ENCODE measurements at regions not wholly inside any gene's neighbourhood (a gene's known extent, or its start where the extent isn't known, plus 50 kb on each side); places are given as distances from the start of the nearest gene placed in this dataset.

DNA sequence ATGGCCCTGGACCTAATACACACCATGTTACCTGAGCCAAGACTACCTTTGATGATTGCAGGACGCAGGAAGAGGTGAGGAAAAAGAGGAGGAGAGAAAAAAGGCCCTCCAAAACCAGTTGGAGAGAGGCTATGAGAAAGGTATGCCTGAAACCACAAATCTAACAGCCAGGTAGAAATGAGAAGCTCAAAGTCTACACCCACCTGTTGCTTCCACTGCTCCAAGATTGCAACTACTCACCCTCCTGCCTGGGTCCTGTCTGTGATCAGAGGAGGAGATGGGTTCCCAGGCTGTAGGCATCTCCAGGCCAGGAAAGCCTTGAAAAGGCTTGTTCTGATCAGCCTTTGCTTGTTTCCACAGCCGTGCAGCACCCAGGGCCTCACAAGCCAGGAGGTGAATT, 307.8 kb upstream of the USP24 start:
- no peaks in the 10 kb centered on the region for H3K4me1 Mint-ChIP-seq (ENCODE audit: low read depth, unreplicated experiment)
- peaks cover 5% of the 10 kb centered on the region for H3K36me3 Mint-ChIP-seq (ENCODE audit: unreplicated experiment)
- H3K9me3 Mint-ChIP-seq (ENCODE audit: unreplicated experiment) = peaks cover 3% of the 10 kb centered on the region
- TF ChIP-seq, protein P1, sequence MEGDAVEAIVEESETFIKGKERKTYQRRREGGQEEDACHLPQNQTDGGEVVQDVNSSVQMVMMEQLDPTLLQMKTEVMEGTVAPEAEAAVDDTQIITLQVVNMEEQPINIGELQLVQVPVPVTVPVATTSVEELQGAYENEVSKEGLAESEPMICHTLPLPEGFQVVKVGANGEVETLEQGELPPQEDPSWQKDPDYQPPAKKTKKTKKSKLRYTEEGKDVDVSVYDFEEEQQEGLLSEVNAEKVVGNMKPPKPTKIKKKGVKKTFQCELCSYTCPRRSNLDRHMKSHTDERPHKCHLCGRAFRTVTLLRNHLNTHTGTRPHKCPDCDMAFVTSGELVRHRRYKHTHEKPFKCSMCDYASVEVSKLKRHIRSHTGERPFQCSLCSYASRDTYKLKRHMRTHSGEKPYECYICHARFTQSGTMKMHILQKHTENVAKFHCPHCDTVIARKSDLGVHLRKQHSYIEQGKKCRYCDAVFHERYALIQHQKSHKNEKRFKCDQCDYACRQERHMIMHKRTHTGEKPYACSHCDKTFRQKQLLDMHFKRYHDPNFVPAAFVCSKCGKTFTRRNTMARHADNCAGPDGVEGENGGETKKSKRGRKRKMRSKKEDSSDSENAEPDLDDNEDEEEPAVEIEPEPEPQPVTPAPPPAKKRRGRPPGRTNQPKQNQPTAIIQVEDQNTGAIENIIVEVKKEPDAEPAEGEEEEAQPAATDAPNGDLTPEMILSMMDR (IDR thresholded peaks at IDR 0.05; ENCODE audit: partially characterized antibody, unreplicated experiment) = no peak
- no peak overlapping the region for H3K27ac Mint-ChIP-seq (ENCODE audit: unreplicated experiment)
- no peak for DNase-seq
- no peak overlapping the region for H3K4me3 Mint-ChIP-seq (ENCODE audit: unreplicated experiment)
- peaks cover 2% of the 10 kb centered on the region for H3K27me3 Mint-ChIP-seq (ENCODE audit: unreplicated experiment)

DNA sequence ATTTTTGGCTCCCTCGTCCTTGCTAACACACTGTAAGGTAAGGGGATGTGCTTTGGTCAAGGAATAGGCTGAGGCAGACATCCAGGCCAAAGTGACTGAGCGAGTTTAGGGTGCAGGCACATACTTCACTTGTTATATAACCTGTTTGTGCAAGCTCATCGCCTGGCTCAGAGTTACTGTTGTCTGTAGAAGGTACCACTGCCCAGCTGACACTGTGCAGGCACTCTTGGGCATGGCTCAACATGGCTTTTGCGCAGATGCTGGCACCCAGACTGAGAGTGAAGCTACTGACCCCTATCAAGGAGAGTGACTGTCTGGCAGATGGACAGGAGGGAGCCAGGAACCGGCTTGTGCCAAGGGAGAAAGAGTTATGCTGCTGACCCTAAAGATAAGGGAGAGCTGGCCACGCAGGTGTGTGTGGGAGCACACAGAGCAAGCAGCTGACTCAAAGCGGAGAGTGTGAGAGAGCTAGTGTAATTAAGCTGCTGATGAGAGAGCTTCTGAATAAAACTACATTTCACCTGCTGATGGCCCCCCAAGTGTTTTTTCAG, 307.3 kb upstream of the USP24 start:
- TF ChIP-seq, protein P1 (IDR thresholded peaks at IDR 0.05; ENCODE audit: partially characterized antibody, unreplicated experiment) = no peak
- peaks cover 2% of the 10 kb centered on the region for H3K27me3 Mint-ChIP-seq (ENCODE audit: unreplicated experiment)
- H3K4me3 Mint-ChIP-seq (ENCODE audit: unreplicated experiment) = no peak overlapping the region
- H3K27ac Mint-ChIP-seq (ENCODE audit: unreplicated experiment) = no peak overlapping the region
- DNase-seq = no peak
- H3K9me3 Mint-ChIP-seq (ENCODE audit: unreplicated experiment) = peaks cover 3% of the 10 kb centered on the region
- no peaks in the 10 kb centered on the region for H3K4me1 Mint-ChIP-seq (ENCODE audit: low read depth, unreplicated experiment)
- H3K36me3 Mint-ChIP-seq (ENCODE audit: unreplicated experiment) = peaks cover 7% of the 10 kb centered on the region

DNA sequence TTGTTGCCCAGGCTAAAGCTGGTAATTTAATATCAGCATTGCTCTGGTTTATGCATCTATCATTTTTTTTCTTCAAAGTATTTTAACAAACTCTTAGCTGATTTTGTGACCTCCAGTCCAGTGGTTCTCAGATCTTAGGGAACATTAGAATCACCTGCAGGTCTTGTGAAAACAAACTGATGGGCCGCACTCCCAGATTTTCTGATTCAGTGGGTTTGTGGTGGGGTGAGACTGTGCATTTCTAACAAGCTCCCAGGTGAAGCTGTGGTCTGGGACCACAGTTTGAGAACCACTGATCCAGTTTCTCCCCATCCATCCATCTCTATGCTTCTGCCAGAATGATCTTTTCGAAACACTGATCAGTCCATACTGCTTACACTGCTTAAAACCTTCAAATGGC, 305.7 kb upstream of the USP24 start:
- H3K27ac Mint-ChIP-seq (ENCODE audit: unreplicated experiment) = no peak overlapping the region
- TF ChIP-seq, protein P1 (IDR thresholded peaks at IDR 0.05; ENCODE audit: partially characterized antibody, unreplicated experiment) = no peak
- DNase-seq = no peak
- peaks cover 3% of the 10 kb centered on the region for H3K9me3 Mint-ChIP-seq (ENCODE audit: unreplicated experiment)
- no peak overlapping the region for H3K4me3 Mint-ChIP-seq (ENCODE audit: unreplicated experiment)
- H3K36me3 Mint-ChIP-seq (ENCODE audit: unreplicated experiment) = peaks cover 7% of the 10 kb centered on the region
- H3K4me1 Mint-ChIP-seq (ENCODE audit: low read depth, unreplicated experiment) = no peaks in the 10 kb centered on the region
- H3K27me3 Mint-ChIP-seq (ENCODE audit: unreplicated experiment) = peaks cover 2% of the 10 kb centered on the region

DNA sequence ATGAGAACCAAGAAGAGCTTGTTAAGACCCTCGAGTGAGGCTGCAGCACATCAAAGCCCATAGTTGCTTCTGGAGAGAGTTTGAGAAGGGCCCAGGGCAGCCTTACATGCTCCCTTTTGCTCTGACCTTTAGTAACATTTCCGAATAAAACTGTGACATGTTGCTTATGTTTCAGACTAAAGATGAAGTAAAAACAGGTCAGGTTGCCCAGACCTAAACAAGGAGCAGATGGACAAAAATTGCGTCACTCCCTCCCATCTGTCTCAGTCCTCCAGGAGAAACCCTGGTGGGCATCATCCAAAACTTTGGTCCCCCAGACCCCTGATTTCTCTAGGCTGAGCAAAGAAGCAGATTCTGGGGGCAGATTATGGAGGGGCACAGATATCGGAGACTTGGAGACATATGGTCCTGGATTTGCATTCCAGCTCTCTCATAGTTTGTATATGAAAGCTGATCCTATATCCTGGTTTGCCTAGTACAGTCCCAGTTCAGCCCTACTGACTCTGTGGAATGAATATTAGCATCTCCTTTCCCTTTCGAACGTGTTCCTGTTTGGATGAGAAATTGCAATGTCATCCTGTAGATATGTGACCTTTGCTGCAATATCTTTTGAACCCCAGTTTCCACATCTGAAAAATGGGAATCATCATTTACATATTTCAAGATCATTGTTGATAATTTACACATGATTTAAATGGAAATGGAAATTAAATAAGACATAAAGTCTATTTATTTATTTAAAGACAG, 304.9 kb upstream of the USP24 start:
- Mint-ChIP-seq H3K9me3 (ENCODE audit: unreplicated experiment) (peaks cover 3% of the 10 kb centered on the region), H3K4me3 (ENCODE audit: unreplicated experiment) (no peak overlapping the region), H3K27me3 (ENCODE audit: unreplicated experiment) (peaks cover 2% of the 10 kb centered on the region), H3K4me1 (ENCODE audit: low read depth, unreplicated experiment) (no peaks in the 10 kb centered on the region), H3K27ac (ENCODE audit: unreplicated experiment) (no peak overlapping the region), H3K36me3 (ENCODE audit: unreplicated experiment) (peaks cover 7% of the 10 kb centered on the region)
- DNase-seq = no peak
- TF ChIP-seq, protein P1 (IDR thresholded peaks at IDR 0.05; ENCODE audit: partially characterized antibody, unreplicated experiment) = no peak

DNA sequence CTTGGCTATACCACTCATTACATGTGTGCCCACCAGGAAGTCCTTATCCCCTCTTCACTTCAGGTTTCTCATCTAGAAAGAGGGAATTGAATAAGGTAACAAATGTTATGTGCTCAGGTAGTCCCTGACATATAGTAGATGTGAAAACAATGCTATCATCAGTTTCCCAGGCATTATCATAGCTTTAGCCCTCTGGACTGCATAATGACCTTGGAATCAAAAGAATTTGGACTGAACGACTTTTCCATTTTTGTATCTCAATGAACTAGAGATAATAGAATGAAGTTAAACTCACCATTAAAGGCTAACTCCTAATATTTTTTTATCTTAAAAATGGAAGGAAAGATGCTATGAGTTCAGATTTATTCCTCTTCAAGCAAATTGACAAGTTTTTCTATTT, 304.1 kb upstream of the USP24 start:
- Mint-ChIP-seq H3K36me3 (ENCODE audit: unreplicated experiment) (peaks cover 7% of the 10 kb centered on the region), H3K9me3 (ENCODE audit: unreplicated experiment) (peaks cover 3% of the 10 kb centered on the region), H3K4me3 (ENCODE audit: unreplicated experiment) (no peak overlapping the region), H3K4me1 (ENCODE audit: low read depth, unreplicated experiment) (no peaks in the 10 kb centered on the region), H3K27me3 (ENCODE audit: unreplicated experiment) (peaks cover 2% of the 10 kb centered on the region), H3K27ac (ENCODE audit: unreplicated experiment) (no peak overlapping the region)
- TF ChIP-seq, protein P1 (IDR thresholded peaks at IDR 0.05; ENCODE audit: partially characterized antibody, unreplicated experiment) = no peak
- DNase-seq = no peak

Measured in glutamatergic neuron (in vitro differentiated cells).